PFSK-1 (cell line): ENCODE measurements at regions not wholly inside any gene's neighbourhood (a gene's known extent, or its start where the extent isn't known, plus 50 kb on each side); places are given as distances from the start of the nearest gene placed in this dataset.

Experiments
- FOXP2 ChIP-seq: optimal IDR thresholded peaks from 2 replicates; pipeline ENCODE3; 2011; ENCODE audit warnings: borderline replicate concordance, control low read depth, inconsistent platforms; ENCODE audit not compliant: insufficient read depth; ENCODE audit errors: extremely low read length, extremely low read depth
- POLR2AphosphoS5 ChIP-seq: IDR thresholded peaks from 2 replicates; pipeline ENCODE4 v1.6.1; 2012; ENCODE audit warnings: low read depth, mild to moderate bottlenecking, control low read depth, low read length, moderate library complexity
- REST ChIP-seq, 2 experiments: IDR thresholded peaks; 2 replicates each; pipeline versions ENCODE4 v1.6.1 to v1.8.0; 2011 to 2012; ENCODE audit warnings: low read depth in 2 of 2, low read length in 2 of 2, control low read depth in 1 of 2, inconsistent platforms in 1 of 2, mild to moderate bottlenecking in 1 of 2, moderate library complexity in 1 of 2; ENCODE audit not compliant: insufficient read depth in 1 of 2
- SIN3A ChIP-seq: IDR thresholded peaks from 2 replicates; pipeline ENCODE4 v1.6.1; 2012; ENCODE audit warnings: mild to moderate bottlenecking, low read length, moderate library complexity, borderline replicate concordance; ENCODE audit not compliant: insufficient read depth
- TAF1 ChIP-seq: IDR thresholded peaks from 2 replicates; pipeline ENCODE4 v1.6.1; 2012; ENCODE audit warnings: low read length, control low read depth, borderline replicate concordance; ENCODE audit not compliant: insufficient read depth

DNA sequence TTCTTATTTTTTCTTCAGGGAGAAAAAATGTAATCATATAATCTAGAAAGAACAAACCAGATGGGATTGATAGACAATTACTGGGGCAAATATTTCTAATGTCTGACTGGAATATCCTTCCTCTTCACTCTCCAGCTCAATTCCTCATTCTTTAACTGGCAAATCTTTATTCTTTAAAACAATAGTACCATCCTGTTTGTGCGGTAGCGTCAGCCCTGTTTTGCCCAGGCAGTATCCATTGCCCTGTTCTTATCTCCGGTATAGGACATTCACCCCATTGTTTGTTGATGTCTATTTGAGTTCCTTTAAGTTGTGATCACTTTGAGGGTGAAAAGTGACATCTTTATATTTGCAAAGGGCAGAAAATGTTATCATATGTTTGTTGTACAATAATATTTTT lies 185.4 kb downstream of the POSTN start:
- TF ChIP-seq POLR2AphosphoS5 (no peak), SIN3A (no peak), REST (IDR thresholded peaks at IDR 0.05; ENCODE audit: insufficient read depth in 1 of 2, low read depth in 2 of 2, low read length in 2 of 2) (no peak)

DNA sequence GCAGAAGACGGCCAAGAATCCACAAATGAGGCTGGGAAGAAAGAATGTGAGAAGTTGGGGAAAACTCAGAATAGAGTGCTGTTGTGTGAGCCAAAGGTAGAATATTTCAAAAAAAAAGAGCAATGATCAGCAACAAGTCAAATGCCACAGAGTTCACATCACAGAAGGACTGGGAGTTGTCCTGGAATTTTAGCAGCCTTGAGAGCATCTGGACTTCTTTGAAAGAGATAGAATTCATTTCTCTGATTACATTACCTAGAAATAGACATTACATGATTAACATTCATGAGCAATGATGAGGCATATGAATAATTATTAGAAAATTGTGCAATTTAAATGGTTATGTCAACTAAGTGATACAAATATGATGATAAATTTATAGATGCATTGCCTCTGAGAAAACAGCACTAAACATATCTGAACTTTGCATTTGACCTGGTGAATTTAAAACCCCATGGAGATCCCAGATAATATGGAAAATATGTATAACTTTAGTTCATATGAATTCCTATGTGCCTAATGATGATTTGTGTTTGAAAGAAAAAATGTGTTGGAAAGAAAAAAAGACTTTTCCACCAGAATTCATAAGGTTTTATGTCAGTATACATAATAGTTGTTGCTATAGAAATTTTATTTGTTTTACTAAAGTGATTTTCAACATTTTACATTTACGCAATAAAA lies 186.2 kb downstream of the POSTN start:
- TF ChIP-seq REST (IDR thresholded peaks at IDR 0.05; ENCODE audit: insufficient read depth in 1 of 2, low read depth in 2 of 2, low read length in 2 of 2) = no peak
- TF ChIP-seq SIN3A = no peak
- TF ChIP-seq POLR2AphosphoS5 = no peak
- TF ChIP-seq FOXP2 = no peak
- TF ChIP-seq TAF1 = no peak

- TF ChIP-seq SIN3A (no peak), FOXP2 (no peak), POLR2AphosphoS5 (no peak), REST (IDR thresholded peaks at IDR 0.05; ENCODE audit: insufficient read depth in 1 of 2, low read depth in 2 of 2, low read length in 2 of 2) (no peak), TAF1 (no peak)
Observed at GRCh38 chr13:37410316-37410715, 188.3 kb downstream of the POSTN start.

GRCh38 chr13:37409756-37410155 lies 188.8 kb downstream of the POSTN start:
- TF ChIP-seq SIN3A (no peak), FOXP2 (no peak), POLR2AphosphoS5 (no peak), TAF1 (no peak), REST (IDR thresholded peaks at IDR 0.05; ENCODE audit: insufficient read depth in 1 of 2, low read depth in 2 of 2, low read length in 2 of 2) (no peak)

DNA sequence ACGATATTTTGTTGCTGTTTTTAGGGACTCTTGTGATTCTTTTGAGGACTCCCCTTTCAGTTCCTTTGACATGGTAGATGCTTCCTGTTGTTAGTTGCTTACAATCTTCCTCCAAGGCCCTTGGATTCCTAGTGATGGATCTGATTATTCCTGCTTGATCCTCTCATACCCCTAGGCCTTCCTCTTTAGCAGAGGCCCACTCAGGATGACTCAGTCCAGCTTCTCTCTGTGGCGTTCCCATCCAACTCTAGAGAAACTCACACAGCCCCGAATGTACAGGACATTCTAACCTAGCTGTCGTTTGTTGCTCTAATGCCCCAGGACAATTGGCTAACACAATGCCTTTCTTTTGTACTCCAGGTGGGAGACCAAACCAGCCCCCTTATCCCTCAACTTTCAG lies 191.4 kb downstream of the POSTN start:
- TF ChIP-seq SIN3A (no peak), TAF1 (no peak), REST (IDR thresholded peaks at IDR 0.05; ENCODE audit: insufficient read depth in 1 of 2, low read depth in 2 of 2, low read length in 2 of 2) (no peak), POLR2AphosphoS5 (no peak), FOXP2 (no peak)
